Fibroblast of lung (primary cell): ENCODE measurements at regions not wholly inside any gene's neighbourhood (a gene's known extent, or its start where the extent isn't known, plus 50 kb on each side); places are given as distances from the start of the nearest gene placed in this dataset.

Source experiments
- EZH2 ChIP-seq: IDR thresholded peaks from 2 replicates; pipeline ENCODE4 v1.5.1; 2012; ENCODE audit warnings: low read length, control low read depth, mild to moderate bottlenecking; ENCODE audit errors: missing control alignments
- TF ChIP-seq, protein P1 (sequence below), 2 donors: IDR thresholded peaks in 1 of 2; conservative IDR thresholded peaks in 1 of 2; 1 replicate in 1 of 2; 2 replicates in 1 of 2; pipeline ENCODE4 v1.5.1; 2011 to 2012; ENCODE audit warnings: low read length in 2 of 2, control low read depth in 1 of 2, inconsistent platforms in 1 of 2, low read depth in 1 of 2, mild to moderate bottlenecking in 1 of 2

DNA sequence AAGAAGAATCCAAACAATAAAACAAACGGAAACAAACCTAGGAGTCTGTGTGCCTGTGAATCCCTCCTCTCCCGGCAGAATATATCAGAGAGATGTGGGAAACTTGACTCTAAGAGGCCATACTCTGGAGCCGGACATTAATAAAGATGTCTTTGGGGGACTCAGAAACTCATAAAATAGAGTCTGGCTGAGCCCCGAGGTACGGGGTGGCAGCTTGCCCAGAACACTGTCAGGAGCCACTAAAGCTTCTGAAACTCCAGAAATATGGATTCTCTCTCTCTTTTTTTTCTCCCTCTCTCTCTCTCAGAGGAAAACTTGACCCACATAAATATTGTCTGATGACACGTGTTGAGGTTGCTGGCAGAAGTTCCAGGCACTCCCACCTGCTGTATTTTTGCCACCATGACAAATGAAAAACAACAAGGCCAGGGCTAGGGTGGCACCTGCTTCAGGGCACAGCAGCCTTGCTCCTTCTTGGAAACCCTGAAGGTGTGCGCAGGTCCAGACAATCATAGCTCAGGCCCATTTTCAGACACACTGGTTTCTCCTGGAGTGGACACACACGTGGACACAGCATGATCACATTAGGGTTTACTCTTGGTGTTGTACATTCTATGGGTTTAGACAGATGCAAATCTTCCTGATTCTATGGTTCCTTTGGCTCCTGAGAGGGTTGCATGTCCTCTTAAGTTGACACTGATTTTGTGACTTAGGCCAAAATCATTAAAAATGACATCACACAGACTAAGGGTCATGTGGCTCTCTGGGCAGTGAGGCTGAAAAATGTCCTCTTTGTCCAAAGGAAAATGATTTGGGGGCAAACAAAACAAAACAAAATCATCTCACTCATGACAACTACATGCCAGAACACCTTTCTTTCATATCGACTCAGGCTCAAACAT, 282.6 kb upstream of the IRX3 start:
- TF ChIP-seq, protein P1, sequence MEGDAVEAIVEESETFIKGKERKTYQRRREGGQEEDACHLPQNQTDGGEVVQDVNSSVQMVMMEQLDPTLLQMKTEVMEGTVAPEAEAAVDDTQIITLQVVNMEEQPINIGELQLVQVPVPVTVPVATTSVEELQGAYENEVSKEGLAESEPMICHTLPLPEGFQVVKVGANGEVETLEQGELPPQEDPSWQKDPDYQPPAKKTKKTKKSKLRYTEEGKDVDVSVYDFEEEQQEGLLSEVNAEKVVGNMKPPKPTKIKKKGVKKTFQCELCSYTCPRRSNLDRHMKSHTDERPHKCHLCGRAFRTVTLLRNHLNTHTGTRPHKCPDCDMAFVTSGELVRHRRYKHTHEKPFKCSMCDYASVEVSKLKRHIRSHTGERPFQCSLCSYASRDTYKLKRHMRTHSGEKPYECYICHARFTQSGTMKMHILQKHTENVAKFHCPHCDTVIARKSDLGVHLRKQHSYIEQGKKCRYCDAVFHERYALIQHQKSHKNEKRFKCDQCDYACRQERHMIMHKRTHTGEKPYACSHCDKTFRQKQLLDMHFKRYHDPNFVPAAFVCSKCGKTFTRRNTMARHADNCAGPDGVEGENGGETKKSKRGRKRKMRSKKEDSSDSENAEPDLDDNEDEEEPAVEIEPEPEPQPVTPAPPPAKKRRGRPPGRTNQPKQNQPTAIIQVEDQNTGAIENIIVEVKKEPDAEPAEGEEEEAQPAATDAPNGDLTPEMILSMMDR (conservative IDR thresholded peaks at IDR 0.05 in 1 of 2, IDR thresholded peaks at IDR 0.05 in 1 of 2; ENCODE audit: low read depth in 1 of 2, low read length in 2 of 2): no peak
- no peak for TF ChIP-seq EZH2
